Heart left ventricle (tissue), 16 donors: ENCODE measurements at regions not wholly inside any gene's neighbourhood (a gene's known extent, or its start where the extent isn't known, plus 50 kb on each side); places are given as distances from the start of the nearest gene placed in this dataset.

Experiments
- ATAC-seq, 4 donors: fragments of 200-7000 bp; cut with Tn5 transposase; one replicate each; pipeline ENCODE4 v1.9.1; 2020 to 2022; ENCODE audit warnings: moderate library complexity in 4 of 4, mild to moderate bottlenecking in 3 of 4, moderate number of reproducible peaks in 1 of 4
- DNase-seq, 5 donors: peaks; one replicate each; pipeline ENCODE4 v3.0.0-alpha.2; 2020
- H3K27ac ChIP-seq, 12 donors: fragments of 200-600 bp; sonication (generic) in 4 of 12; one replicate each; pipeline versions ENCODE4 v1.5.0 to v1.8.0; 2016 to 2022; ENCODE audit warnings: mild to moderate bottlenecking in 2 of 12
- H3K27me3 ChIP-seq, 9 donors: fragments of 200-600 bp; sonication (generic) in 2 of 9; one replicate each; pipeline versions ENCODE4 v1.5.1 to v1.8.0; 2016 to 2022; ENCODE audit warnings: mild to moderate bottlenecking in 3 of 9
- H3K36me3 ChIP-seq, 9 donors: fragments of 200-600 bp; sonication (generic) in 2 of 9; one replicate each; pipeline versions ENCODE4 v1.5.0 to v1.8.0; 2018 to 2022; ENCODE audit warnings: mild to moderate bottlenecking in 2 of 9
- H3K4me1 ChIP-seq, 12 donors: fragments of 200-600 bp; sonication (generic) in 4 of 12; one replicate each; pipeline versions ENCODE4 v1.5.0 to v1.8.0; 2016 to 2022; ENCODE audit warnings: mild to moderate bottlenecking in 3 of 12
- H3K4me3 ChIP-seq, 12 donors: fragments of 200-600 bp; sonication (generic) in 4 of 12; one replicate each; pipeline versions ENCODE4 v1.5.0 to v1.8.0; 2017 to 2022; ENCODE audit warnings: mild to moderate bottlenecking in 9 of 12, moderate library complexity in 4 of 12
- H3K9me3 ChIP-seq, 12 donors: fragments of 200-600 bp; sonication (generic) in 4 of 12; one replicate each; pipeline versions ENCODE4 v1.5.0 to v1.8.0; 2016 to 2022; ENCODE audit warnings: mild to moderate bottlenecking in 1 of 12
- CTCF ChIP-seq, 12 donors: fragments of 200-600 bp; sonication (generic) in 4 of 12; IDR thresholded peaks; one replicate each; pipeline versions ENCODE4 v1.5.0 to v1.8.0; 2018 to 2022; ENCODE audit warnings: antibody characterized with exemption in 12 of 12, mild to moderate bottlenecking in 5 of 12
- POLR2A ChIP-seq, 2 donors: fragments of 450-650 bp; IDR thresholded peaks; one replicate each; pipeline ENCODE4 v1.6.1; 2017; ENCODE audit warnings: antibody characterized with exemption in 2 of 2, mild to moderate bottlenecking in 2 of 2, moderate library complexity in 2 of 2
- WGBS, 4 donors: extraction: QIAGEN DNeasy Blood & Tissue Kit in 2 of 4; methylation state at CpG; one replicate each; pipeline versions ENCODE4 v1.1.5 to v1.1.7; 2013 to 2018; 5-methylcytosine and 5-hydroxymethylcytosine counted together
- intact Hi-C, 10 donors: fragments of 100-400 bp; cut with DNase I; formaldehyde crosslinking; loops; one replicate each; pipeline versions ENCODE4 v1.11.1 to v1.14.2; 2022
- donor health status: ischemic (EF 13 %, LVEDD 7.1; RV severe dilation, severe dysfunction).
- donor health status: healthy with polysubstance abuse.
- donor health status: DM: no; HTN: yes; CAD: no.
- donor health status: DM: no; HTN: no; CAD: no.
- donor health status: ischemic (EF 25% LVEDD 6.9; RV normal size, moderate dysfunction).
- donor health status: ischemic (EF 25% LVEDD 5.7; RV mildly dilated, moderate dysfunction).
- donor health status: healthy.
- donor health status: DM: yes; HTN: yes; CAD: no.
- donor health status: ischemic (EF 35%, LVEDD 5.7; RV mildly dilated, moderate dysfunction).
- donor health status: nonischemic (EF 11% LVEDD 7.7; RV severe dilation, severe dysfunction).
- donor health status: DM: yes; HTN: yes; CAD: no.
- donor health status: PGD.
- donor health status: ischemic (EF 29% LVEDD 5.4; RV normal size, mild dysfunction).
- donor health status: nonischemic (EF 23%, LVEDD 6.1; RV moderate dilation, normal function).

GRCh38 chr18:67232406-67232805 is 284.1 kb downstream of the DSEL start:
- Histone ChIP-seq H3K27me3 (peaks cover 0 to 8% (median 0%) of the 10 kb centered on the region in 9 donors), H3K4me3 (no peak overlapping the region), H3K4me1 (no peaks in the 10 kb centered on the region), H3K9me3 (peaks cover 0 to 6% (median 0%) of the 10 kb centered on the region in 12 donors), H3K36me3 (no peaks in the 10 kb centered on the region), H3K27ac (no peak overlapping the region)
- intact Hi-C loops: no loop called here
- ATAC-seq (no peak), DNase-seq (no peak)
- TF ChIP-seq POLR2A (IDR thresholded peaks at IDR 0.05) (no peak), CTCF (IDR thresholded peaks at IDR 0.05) (no peak)
- WGBS, 4 donors: 40 to 53% (median 47%) methylated on average over 4 of the region's 4 CpGs

- H3K4me3 ChIP-seq: no peak overlapping the region
- no peak for TF ChIP-seq CTCF (IDR thresholded peaks at IDR 0.05)
- no peak for TF ChIP-seq POLR2A (IDR thresholded peaks at IDR 0.05)
- ATAC-seq (no peak), DNase-seq (no peak)
- no peaks in the 10 kb centered on the region for H3K36me3 ChIP-seq
- peaks cover 0 to under 1% (median 0%) of the 10 kb centered on the region in 12 donors for H3K9me3 ChIP-seq
- intact Hi-C loops: no loop called here
- no peaks in the 10 kb centered on the region for H3K4me1 ChIP-seq
- H3K27me3 ChIP-seq: no peaks in the 10 kb centered on the region
- no peak overlapping the region for H3K27ac ChIP-seq
These were observed 293.6 kb downstream of the DSEL start for GRCh38 chr18:67222887-67223286.

- H3K4me1 ChIP-seq: no peaks in the 10 kb centered on the region
- H3K27me3 ChIP-seq: no peaks in the 10 kb centered on the region
- DNase-seq (no peak), ATAC-seq (no peak)
- no peaks in the 10 kb centered on the region for H3K36me3 ChIP-seq
- no peak for TF ChIP-seq POLR2A (IDR thresholded peaks at IDR 0.05)
- no peak for TF ChIP-seq CTCF (IDR thresholded peaks at IDR 0.05)
- no peak overlapping the region for H3K4me3 ChIP-seq
- no peaks in the 10 kb centered on the region for H3K9me3 ChIP-seq
- intact Hi-C loops: loop anchor here in 8 of 10 donors (2.0 to 10.0 kb wide), 6 partner anchors 1395 to 1517 kb away; no protein-coding TSS in a partner anchor
- H3K27ac ChIP-seq: no peak overlapping the region
- 47 to 58% (median 53%) methylated on average over 5 of the region's 5 CpGs for WGBS, 4 donors
These were observed 296.7 kb downstream of the DSEL start for GRCh38 chr18:67219821-67220220.

GRCh38 chr18:67218556-67218955 is 298.0 kb downstream of the DSEL start:
- intact Hi-C loops: loop anchor here in 8 of 10 donors (2.0 to 10.0 kb wide), 6 partner anchors 1396 to 1519 kb away; no protein-coding TSS in a partner anchor
- DNase-seq: no peak
- Histone ChIP-seq H3K36me3 (no peaks in the 10 kb centered on the region), H3K27ac (no peak overlapping the region), H3K9me3 (no peaks in the 10 kb centered on the region), H3K27me3 (no peaks in the 10 kb centered on the region), H3K4me3 (no peak overlapping the region), H3K4me1 (no peaks in the 10 kb centered on the region)
- TF ChIP-seq POLR2A (IDR thresholded peaks at IDR 0.05): no peak
- TF ChIP-seq CTCF (IDR thresholded peaks at IDR 0.05): no peak
- ATAC-seq: no peak
- WGBS, 4 donors: 86 to 94% (median 92%) methylated on average over 3 of the region's 3 CpGs
